ENCODE measurements at regions not wholly inside any gene's neighbourhood (a gene's known extent, or its start where the extent isn't known, plus 50 kb on each side); places are given as distances from the start of the nearest gene placed in this dataset.

DNA sequence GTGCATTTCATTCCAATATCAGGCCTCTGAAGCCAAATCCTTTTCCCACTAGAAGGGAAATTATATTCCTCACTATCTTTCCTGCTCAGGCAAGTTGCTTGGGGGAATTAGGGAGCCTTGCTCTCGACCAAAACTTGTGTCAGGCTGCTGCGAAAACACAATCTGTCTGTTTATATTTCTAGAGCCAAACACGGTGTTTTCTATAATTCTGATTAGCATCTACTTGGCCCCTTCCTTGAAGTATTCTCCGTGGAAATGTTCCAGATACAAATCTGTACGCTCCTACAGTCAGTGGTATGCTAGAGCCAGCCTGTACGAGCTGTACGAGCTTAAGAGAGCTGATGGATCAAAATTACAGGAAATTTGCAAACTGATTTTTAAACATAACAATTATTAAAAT, 299.3 kb upstream of the SALL1 start:
- DNase-seq, result no peak

DNA sequence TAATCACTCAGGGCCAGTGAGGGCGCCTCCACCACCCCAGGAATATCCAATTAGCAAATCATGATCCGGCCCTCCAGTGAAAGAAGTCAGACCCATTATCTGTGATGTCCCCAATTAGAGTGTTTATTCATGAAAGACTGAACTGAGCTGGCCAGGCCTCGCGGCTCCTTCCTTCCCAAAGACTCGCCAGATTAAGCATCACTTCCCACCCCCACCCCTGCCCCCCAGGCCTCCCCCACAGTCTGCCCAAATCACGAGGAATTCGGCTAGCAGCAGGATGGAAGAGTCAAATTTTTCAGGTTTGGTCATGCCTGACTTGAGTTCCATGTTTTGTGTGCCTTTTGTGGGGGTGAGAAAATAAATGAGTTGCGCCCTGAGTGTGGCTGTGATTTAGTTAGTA, 298.4 kb upstream of the SALL1 start:
- DNase-seq, result no peak

DNA sequence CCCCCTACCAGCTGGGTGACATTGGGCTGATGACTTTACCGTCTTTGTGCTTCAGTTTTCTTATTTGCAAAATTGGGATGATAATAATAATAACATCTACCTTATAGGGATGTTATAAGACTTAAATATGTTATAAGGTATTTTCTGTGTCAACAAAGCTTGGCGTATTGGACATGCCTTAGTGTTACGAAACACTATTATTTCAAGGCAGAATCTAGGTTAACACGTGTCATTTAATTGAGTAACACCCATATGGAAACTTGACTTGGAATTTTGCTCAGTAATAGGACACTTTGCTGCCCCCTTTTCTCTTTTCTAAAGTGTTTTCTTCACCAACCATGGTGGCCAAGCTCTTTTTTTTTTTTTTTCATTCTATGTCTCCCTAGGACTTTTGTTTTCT, 294.2 kb upstream of the SALL1 start:
- DNase-seq, result no peak

DNA sequence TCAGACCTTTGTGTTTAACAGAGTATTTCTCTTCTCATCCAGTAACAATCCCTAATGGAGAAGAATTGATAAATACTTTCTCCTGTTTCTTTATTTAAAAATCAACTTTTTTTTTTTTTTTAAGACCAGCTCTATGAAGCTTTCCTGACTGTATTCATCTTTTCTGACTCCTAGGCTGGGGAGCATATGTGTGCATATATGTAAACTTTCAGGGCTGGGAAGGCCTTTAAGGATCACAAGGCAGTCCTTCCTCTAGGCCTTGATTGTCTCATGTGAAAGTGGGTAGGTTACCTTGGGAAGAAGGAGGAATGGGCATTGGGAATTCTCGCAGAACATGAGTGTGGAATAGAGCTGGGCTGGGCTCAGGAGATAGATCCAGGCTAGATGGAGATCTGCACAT, 292.9 kb upstream of the SALL1 start:
- no peak for DNase-seq

DNA sequence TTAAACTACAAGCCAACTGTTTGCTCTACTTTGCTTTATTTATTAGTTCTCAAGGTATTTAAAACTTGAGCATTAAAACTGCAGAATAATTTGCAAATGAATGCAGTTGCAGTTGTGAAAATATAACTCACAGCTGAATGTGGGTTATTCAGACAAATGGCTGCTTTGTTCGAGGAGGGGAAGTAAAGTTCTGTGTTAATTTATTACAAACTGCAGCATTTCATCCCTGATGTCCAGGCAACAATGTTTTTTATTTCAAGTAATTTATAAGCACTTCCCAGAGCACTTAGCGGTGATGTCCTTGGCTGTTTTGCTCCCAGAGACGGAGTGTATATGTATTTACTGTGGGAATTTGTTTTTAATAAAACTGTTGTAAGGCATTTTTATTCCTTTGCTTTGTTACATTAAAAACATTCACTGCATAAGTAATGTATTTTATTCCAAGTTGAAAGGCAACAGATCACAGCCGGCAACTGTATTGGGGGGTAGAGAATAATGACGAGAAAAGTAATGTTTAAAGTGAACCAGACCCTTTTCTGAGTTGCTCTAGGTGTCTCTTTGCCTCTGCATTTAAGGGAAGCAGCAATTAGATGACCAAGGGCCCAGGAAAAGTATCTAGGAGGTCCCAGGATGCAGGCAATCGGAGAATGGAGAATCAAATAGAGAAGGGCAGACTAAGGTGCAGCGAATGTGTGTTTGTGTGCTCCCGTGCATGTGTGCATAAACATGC, 291.2 kb upstream of the SALL1 start:
- no peak for DNase-seq

DNA sequence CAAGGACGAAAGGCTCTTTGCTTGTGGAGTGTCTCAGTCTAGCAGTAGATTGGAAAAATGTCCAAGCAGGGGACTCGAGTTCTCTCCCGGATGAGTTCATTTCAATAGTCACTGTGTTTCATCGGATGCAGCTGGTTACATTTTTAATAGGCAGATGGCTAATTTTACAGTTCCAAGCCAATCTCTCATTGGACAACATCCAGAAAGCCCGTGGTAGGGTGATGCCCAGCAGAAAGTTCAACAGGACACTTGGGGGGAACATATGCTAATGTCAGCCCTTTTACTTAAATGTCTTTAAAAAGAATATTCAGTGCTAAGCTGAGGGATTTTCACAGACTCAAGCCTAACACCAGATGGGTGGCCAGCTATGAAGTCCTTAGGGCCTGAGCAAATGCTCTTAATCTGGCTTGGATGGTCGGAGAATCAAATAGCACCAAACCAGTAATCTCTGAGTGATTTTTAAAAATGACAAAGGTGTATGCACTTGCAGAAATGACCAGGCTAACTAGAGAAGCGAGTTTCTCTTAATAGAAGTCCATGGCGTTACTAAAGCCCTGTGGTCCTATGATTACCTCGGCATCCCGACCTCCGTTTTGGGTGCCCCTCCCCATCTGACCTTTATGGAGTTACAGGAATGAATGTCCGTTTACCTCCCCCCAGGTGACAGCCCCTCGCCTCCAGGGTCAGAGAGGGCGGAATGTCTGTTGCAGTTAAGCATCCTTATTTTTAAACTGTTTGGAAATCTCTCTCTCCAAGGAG, 289.2 kb upstream of the SALL1 start:
- no peak for DNase-seq

DNA sequence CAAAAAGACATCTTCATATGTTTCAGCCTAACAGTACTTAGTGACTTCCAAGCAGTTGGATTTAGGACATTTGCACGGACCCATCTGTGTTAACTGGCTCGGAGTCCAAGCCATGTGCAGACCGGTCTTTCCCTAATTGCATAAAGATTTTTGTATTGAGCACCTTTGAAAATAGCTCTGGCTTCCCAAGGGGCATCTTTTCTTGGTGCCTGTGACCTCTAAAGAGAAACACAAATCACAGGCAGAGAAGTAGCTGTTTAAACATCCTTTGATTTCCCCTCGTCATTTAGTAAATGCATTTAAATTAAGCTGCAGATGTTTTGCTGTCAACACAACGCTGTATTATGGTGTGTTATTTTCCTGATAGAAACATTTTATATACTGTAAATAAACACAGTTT, 288.2 kb upstream of the SALL1 start:
- DNase-seq, result no peak

DNA sequence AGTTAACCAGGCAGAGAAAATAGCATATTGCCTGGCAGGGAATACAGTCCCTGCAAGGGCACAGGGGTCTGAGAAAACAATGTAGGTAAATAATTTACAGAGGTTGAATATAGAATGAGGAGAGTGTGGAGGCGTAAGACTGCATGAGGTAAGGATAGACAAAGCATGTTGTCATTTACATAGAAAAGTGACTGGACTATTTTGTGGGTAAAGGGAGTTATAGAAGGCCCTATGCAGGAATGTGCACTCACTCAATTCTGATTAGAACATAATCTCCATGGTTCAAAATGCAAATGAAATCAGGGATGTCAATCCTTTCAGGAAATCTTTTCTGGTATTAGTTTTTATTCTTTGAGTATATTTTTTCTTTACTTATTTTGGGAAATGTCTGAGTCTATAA, 285.7 kb upstream of the SALL1 start:
- DNase-seq, result no peak

DNA sequence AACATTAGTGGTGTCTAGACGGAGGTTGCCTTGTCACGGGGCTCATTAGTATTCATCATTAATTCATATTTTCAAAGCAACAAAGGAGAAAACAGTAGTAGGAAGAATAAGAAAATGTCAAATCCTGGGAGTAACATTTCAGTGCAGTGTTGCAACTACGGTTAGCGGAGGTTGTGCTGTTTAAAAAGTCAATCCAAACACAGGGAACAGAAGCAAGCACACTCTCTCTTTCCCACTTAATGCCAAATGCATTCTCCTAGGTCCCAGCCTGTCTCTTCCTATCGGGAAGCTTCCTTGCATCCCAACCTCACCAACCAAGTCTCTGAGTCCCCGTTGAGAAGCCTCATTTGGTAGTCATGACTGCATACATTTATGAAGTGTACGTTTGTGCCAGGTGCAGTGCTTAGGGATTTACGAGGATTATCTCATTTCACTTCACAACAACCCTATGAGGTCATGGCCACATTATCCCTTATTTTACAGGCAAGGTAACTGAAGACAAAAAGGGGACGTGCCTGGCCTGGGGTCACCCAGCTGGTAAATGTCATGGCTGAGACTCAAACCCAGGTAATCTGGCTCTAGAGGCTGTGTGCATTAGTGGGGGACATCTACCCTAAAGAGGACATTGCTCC, 283.6 kb upstream of the SALL1 start:
- no peak for DNase-seq

DNA sequence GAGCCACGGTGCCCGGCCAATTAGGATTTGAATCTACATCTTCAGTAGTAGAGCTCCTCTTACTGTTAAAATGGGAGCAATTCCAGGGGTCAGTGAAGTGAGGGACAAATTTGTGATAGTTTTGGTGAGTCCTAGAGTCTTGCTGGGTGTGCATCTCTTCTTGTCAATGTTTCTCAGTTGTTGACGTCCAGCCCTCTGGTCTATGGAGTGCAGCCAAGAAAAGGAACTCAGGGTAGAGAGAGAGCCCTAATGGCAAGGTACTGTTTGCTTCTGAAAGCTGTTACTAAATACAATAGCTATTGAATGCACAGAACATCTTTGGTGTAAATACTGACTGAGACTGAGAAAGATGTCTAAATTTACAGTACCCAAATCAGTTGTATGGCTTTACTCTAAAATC, 282.5 kb upstream of the SALL1 start:
- DNase-seq, result no peak

DNA sequence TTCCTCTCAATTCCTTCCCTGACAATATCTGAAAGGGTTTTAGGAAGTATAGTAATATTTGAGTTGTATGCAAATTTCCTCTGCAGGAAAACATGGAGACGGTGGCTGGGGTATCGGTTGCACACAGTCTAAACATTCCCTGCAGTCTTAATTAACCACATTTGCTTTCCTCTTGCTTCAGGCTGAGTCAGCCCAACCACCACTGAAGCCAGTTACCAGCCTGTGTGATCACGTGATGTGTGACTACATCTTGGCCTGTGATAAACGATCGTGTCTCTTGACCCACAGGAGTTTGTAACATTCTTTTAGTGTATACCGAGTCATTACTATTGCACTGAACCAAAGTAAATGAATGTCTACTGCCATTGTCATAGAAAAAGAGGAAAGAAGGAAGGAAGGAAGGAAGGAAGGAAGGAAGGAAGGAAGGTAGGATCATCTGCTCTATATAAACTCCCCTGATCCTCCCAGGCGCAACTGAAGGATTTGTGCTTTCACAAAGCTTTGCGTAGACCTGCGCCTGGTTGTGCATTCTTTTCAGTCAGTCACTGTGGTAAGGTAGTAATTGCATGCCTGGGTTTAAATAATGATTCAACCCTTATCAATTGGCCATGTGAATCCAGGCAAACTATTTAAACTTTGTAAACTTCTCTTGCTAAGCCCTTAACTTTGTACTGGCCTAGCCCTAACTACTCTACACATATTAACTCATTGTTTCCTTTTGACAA, 280.6 kb upstream of the SALL1 start:
- DNase-seq, result no peak

DNA sequence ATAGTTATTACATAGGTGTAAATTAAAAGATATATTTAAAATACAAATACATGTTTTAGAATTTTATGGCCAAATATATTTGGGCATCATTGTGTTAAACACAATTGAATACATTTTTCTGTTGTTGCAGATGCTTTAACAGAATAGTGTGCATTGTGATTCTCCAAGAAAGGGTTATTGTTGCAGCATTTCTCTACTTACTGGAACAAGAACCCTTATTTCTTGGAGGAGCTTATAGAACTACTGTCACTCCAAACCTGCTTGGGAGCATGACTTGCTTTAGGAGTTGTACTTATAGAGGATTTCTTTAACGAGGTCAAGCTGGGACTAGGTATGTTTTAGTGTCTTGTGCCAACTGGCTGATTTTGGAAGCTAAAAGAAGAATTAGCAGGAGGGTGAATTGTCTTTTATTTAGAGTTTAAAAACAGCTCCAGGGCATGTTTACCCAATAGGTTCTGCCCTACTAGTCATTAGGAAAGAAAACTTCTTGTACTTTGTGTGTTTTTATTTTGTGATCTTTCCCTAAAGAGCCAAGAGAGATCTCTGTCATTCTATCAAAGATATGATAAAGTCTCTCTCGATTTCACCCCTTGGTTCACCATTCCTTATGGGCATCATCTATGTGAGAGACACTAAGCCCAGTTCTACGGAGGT, 279.8 kb upstream of the SALL1 start:
- no peak for DNase-seq

DNA sequence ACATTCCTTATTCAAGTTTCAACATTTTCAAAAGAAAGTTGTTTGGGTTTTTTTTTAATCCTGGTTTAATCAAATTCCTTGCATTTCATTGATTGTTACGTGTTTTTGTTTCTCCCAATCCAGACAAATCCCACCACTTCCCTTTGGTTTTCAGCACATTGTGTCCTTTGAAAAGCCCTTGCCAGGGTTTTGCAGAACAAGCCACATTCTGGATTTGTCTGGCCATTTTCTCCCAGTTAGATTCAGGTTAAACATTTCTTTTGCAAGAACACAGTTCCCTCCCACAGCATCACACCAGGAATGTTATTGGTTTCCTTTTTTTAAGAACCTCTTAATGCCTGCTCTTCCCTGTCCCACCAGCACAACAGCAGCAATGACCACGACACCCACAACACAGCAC, 278.0 kb upstream of the SALL1 start:
- DNase-seq, result no peak

DNA sequence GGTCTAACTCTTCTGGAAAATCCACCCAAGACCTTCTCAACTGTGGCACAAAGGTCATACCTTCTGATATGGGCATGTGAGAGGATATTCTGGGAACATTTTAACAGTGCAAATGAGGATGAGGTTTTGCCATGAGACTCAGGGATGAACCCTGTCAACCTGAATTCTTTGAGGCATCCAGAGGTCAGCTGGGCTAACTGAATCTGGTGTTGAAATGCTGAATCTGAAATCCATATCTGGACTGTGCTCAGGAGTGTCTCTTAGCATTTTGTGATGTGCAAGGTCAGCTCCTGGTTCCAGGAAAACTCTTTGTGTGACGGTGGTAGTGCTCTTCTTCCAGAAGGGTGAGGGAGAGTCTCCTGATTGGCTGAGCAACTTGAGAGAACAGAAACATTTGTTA, 276.0 kb upstream of the SALL1 start:
- DNase-seq, result no peak

DNA sequence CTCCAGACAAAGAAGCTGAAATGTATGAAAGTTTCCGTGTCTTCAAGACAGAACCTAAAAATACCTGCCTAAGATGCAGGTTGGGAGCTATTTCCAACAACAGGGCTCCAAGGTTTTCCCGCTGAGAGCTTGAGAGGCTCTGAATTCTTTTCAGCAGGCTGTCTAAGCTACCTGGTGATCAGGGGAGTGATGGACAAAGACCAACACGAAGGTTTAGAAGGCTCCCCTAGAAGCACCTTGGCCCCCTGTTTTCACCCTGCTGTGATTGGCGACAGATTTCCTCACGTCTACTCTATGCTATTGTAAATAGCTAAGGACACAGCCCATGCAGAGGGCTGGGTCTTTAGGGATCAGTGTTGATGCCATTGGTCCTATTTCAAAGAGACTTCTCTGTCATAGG, 275.2 kb upstream of the SALL1 start:
- DNase-seq, result no peak

DNA sequence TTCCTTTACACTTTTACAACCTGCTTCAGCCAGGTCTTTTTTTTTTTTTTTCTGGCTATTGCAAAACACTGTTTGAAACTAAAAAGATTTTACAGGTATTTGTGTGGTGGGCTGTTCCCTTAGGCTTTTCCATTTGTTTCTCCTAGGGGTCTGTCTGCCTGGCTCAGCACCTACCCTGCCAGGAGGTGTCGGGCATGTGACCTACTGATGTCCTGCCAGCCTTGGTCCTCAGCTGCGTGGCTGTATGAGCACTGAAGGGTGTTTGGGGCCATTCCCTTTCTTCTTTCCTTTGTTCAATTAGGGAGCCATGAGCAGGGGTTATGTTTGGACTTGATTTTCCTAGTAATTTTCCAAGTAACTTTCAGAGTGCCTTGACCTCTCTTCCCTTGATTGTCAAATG, 269.2 kb upstream of the SALL1 start:
- no peak for DNase-seq

DNA sequence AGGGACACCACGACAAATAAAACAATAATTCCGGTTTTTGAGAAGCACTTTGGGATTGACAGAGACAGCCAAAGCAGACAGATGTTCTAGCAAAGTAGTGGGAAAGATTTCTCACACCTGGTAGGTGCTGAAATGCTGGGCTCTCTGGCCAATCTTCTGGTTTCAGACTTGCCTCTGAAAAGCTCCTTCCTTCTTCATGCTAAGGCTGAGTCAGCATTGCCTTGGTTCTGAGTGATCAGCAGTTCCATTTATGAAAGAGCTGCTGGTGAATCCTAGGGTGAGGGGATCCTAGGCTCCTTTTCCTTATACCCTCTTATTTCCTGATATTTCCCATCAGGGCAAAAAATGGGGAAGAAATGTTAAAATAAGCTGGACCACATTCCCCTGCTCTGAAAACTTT, 268.7 kb upstream of the SALL1 start:
- no peak for DNase-seq

DNA sequence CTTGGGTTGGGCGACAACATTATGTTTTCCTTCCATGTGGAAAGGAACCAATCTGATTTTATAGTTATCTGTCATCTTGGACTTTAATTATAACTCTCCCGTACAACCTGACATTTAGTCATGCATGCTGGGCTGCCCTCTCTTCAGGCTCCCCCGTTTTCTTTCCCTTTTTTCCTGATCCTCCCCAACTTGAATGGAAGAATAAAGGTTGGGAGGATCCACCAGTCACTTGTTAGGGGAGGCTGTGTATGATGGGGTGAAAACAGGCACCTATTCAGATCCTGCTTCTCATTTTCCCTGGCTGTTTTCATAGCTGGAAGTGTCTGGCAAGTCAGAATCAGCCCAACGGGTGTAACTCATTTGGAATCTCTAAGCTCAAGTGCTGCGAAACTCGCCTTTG, 267.2 kb upstream of the SALL1 start:
- DNase-seq, result no peak

DNA sequence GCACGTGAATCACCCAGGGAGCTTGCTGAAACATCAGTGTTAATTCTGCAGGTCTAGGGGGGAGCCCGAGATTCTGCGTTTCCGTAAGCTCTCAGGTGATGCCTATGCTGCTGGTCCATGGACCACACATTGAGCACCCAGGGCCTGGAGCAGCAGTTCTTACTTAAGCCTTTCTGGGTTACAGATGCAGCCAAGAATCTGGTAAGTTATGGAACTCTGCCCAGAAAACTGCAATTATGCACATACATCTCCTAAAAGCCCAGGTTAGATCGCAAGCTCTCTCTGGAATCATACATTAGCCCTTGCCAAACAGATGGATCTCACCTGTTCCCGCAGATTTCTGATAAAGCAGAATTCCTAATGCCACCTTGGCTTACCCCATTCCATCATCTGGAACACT, 265.9 kb upstream of the SALL1 start:
- DNase-seq, result no peak

DNA sequence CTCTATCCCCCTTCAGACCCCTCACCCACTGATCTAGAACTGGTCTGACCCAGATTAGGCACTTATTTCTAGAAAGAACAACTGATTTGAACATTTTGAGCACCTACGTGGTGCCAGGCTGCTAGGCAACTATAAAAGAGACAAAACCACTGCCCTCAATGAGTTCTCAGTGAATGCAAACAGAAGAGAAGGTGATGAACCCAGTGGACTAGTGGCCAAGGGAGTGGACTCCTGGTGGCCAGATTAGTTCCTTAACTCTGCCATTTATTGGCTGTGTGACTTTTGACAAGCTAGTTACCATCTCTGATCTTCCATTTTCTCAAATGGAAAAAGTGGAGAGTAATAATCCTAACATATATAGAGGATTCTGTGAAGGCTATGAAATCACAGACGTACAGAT, 259.1 kb upstream of the SALL1 start:
- DNase-seq, result no peak

DNA sequence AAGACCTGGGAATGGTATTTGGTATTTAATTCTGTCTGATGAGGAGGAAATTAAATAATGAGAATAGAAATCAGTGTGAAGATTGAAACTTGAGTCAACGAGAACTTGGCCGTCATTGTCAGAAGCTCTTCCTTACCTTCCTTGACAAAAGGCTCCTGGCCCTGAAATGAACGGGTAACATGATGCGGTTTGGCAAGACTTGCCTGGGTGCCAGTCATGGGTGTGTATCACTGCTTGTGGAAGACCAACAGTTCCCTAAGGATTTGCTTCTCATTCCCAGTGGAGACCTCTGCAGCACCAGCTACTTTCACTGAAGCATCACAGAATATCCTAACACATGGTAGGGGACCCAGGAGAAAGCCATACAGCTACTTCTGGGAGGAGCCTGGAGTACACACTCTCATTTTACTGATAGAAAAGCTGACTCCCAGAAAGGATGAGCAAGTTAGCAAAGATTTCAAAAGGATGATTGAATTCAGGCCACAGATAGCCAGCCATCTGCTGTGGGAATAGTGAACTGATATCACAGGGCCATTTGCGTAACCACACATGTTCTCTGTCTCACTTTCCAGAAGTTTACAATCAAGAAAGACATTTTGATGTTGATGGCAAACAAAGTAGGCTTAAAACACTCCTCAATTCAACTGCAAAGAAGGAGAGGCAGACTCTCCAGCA, 258.1 kb upstream of the SALL1 start:
- DNase-seq, result no peak

DNA sequence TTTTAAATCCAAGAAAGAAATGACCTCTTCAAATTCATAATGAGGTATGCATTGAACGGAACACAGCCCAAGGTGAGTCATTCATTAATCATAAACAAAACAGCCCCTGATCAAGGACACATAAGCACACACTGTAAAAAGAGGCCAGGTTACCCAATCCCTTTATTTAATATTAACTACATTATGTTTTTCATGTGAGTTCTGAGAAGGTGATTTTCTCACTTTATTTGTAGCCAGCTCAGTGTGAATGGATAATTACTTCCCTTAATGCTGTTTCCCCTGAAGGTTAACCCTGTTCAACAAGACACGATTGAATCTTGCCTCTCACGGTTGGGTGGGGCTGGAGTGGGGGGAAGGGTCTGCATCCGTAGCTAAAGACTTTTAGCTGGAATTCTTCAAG, 257.3 kb upstream of the SALL1 start:
- DNase-seq, result no peak

DNA sequence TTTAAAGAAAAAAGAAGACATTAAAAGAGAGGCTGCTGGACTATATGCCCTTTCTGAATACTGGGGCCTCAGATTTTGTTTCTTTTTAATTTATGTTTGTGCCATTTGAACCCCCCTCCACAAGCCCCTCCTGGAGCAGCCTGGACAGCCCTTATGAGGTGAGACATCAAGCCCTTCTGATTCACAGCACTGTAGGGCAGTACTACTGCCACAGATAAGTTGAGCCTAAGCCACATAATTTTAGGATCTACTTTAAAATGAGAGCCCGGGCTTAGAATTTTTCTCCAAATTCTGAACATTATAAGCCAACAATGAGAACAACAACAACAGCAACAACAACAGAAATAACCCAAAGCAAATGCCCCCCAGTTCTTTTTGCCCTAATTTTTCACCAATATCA, 256.9 kb upstream of the SALL1 start:
- no peak for DNase-seq

Measured in CD4-positive, alpha-beta T cell treated with Interleukin-10 for 1 hour (primary cell).